GM10266 (cell line): ENCODE measurements at regions not wholly inside any gene's neighbourhood (a gene's known extent, or its start where the extent isn't known, plus 50 kb on each side); places are given as distances from the start of the nearest gene placed in this dataset.
A peak's percentile ranks its signal among the peaks of the same experiment; 100 is the strongest.

Source experiments
- DNase-seq: peaks from one replicate; pipeline ENCODE4 v3.0.0; 2012; ENCODE audit errors: extremely low spot score
- TF ChIP-seq, protein P1 (sequence below): IDR thresholded peaks from 2 replicates; pipeline ENCODE4 v1.5.1; 2012; ENCODE audit warnings: mild to moderate bottlenecking, low read depth; ENCODE audit not compliant: control insufficient read depth, insufficient read depth; ENCODE audit errors: missing control alignments

- TF ChIP-seq, protein P1, sequence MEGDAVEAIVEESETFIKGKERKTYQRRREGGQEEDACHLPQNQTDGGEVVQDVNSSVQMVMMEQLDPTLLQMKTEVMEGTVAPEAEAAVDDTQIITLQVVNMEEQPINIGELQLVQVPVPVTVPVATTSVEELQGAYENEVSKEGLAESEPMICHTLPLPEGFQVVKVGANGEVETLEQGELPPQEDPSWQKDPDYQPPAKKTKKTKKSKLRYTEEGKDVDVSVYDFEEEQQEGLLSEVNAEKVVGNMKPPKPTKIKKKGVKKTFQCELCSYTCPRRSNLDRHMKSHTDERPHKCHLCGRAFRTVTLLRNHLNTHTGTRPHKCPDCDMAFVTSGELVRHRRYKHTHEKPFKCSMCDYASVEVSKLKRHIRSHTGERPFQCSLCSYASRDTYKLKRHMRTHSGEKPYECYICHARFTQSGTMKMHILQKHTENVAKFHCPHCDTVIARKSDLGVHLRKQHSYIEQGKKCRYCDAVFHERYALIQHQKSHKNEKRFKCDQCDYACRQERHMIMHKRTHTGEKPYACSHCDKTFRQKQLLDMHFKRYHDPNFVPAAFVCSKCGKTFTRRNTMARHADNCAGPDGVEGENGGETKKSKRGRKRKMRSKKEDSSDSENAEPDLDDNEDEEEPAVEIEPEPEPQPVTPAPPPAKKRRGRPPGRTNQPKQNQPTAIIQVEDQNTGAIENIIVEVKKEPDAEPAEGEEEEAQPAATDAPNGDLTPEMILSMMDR, result no peak
- DNase-seq, result no peak
These were observed 281.7 kb upstream of the MC4R start for GRCh38 chr18:60654298-60654697.

- DNase-seq, result no peak
- TF ChIP-seq, protein P1, result no peak
These were observed 284.0 kb upstream of the MC4R start for GRCh38 chr18:60656553-60656952.

DNA sequence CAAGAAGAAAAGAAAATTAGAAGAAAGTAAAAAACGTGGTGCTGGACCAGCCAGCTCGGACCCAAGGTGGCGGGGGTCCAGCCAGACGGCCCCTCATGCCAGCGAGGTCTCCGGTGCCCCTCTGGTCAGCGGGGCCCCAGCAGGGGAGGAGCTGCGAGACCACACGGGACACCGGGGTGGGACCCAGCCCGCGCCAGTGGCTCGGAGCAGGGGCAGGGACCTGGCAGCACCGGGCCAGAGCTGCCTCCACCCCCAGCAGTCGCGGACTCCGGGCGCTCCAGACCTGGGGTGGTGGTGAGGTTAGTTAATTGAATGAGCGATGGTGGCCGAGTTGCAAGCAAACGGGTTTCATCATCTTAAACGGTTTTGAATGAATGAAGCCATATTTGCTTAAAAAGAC, 289.9 kb upstream of the MC4R start:
- TF ChIP-seq, protein P1, result no peak
- DNase-seq, result no peak

DNA sequence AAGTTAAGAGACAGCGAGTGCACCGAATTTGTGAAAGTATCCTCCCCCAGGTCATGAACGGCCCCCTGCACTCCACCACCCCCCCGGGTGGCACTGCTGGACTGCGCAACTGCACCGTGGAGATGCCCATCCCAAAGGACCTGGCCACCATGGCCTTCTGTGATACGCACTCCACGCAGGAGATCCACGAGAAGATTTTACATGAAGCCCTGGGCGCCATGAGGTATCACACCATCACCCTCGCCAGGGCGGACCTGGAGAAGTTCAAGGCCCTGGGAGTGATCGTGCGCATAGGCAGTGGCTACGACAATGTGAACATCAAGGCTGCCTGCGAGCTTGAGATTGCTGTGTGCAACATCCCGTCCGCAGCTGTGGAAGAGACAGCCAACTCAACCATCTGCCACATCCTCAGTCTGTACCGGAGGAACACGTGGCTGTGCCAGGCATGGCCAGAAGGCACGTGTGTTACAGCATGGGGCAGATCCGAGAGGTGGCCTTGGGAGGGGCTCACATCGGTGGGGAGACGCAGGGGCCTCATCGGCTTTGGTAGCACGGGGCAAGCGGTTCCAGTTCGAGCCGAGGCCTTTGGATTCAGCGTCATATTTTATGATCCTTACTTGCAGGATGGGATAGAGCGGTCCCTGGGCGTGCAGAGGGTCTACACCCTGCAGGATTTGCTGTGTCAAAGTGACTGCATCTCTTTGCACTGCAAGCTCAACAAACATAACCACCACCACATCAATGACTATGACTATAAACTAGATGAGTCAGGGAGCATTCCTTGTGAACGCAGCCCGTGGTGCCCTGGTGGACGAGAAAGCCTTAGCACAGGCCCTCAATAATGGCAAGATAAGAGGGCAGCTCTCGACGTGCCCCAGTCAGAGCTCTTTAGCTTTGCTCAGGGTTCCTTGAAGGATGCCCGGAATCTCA, 290.8 kb upstream of the MC4R start:
- TF ChIP-seq, protein P1, result no peak
- no peak for DNase-seq

DNA sequence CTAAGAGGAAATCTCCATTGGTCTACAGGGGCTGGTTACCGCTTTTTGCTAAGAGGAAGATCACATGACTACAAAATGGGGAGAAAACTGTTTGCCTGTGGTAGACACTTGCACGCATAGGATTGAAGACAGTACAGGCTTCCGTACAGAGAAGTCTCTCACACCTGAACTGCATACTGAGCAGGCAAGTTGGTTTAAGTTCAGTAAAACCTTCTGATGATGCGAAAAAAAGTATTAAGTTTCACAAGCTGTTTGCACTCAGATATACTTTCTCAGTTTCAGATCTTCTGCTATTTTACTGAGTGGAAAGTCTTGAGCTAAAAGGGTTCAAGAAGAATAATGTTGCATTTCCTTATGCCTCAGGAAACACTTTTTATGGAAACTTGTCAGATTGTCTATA, 292.2 kb upstream of the MC4R start:
- no peak for DNase-seq
- TF ChIP-seq, protein P1, result no peak

DNA sequence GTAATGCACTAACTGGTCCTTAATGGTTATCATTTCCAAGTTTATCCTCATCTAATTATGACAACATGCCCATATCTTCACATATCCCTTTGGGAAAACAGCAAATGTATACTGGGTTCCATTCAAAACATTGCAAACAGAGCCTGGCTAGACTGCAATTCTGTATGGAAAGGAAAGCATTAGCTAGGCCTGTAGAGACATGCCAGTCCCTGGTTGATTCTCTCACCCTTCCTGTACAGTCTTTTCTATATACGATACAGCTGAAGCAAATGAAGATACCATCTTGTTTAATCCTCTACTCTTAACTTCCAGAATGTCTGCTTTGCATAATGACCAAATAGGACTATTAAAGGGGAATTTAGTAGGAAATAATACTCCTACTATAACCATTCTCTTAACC, 294.4 kb upstream of the MC4R start:
- TF ChIP-seq, protein P1, result no peak

DNA sequence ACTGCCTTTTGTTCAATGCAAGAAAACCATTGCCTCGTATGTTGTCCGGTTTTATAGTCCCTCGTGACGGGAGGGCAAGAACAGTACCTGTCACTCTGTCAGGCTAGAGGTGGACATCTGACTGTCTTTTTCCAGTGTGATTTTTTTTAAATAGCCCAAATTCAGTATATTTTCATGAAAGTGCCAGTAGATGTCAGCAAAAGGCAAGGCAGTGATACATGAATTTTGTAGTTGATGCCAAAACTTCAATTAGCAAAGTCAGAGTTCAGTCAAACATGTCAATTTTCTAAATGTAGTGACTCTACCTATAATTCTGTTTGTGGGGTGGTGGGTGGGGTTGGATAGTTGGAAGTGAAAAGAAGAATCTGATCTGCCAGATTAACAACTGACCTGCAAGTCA, 296.0 kb upstream of the MC4R start:
- TF ChIP-seq, protein P1, result peak; percentile 18
- no peak for DNase-seq

More for the DNA sequence above, 294.4 kb upstream of the MC4R start:
- DNase-seq, result no peak
